Memory B cell (primary cell): ENCODE measurements at regions not wholly inside any gene's neighbourhood (a gene's known extent, or its start where the extent isn't known, plus 50 kb on each side); places are given as distances from the start of the nearest gene placed in this dataset.

Experiments
- ATAC-seq: fragments of 150-1000 bp; cut with Tn5 transposase; 2 replicates; pipeline ENCODE4 v1.10.0; 2021; ENCODE audit warnings: low read depth, mild to moderate bottlenecking, moderate library complexity
- DNase-seq, 2 donors: peaks; one replicate each; pipeline ENCODE4 v3.0.0; 2022; ENCODE audit warnings: low spot score in 2 of 2
- H3K27ac Mint-ChIP-seq: one replicate; pipeline ENCODE4 v1.8.0; 2022; ENCODE audit warnings: mild to moderate bottlenecking, moderate library complexity, mixed read lengths
- H3K27me3 Mint-ChIP-seq: one replicate; pipeline ENCODE4 v1.8.0; 2022; ENCODE audit warnings: mixed read lengths
- H3K36me3 Mint-ChIP-seq: one replicate; pipeline ENCODE4 v1.8.0; 2022; ENCODE audit warnings: mild to moderate bottlenecking, mixed read lengths
- H3K4me1 Mint-ChIP-seq: one replicate; pipeline ENCODE4 v1.8.0; 2022; ENCODE audit warnings: mixed read lengths
- H3K4me3 Mint-ChIP-seq: one replicate; pipeline ENCODE4 v1.8.0; 2022; ENCODE audit warnings: mild to moderate bottlenecking, moderate library complexity, mixed read lengths
- H3K9me3 Mint-ChIP-seq: one replicate; pipeline ENCODE4 v1.8.0; 2022; ENCODE audit warnings: mixed read lengths

GRCh38 chr2:192328297-192328696, 133.6 kb upstream of the TMEFF2 start:
- H3K36me3 Mint-ChIP-seq = no peaks in the 10 kb centered on the region
- no peaks in the 10 kb centered on the region for H3K27me3 Mint-ChIP-seq
- H3K4me3 Mint-ChIP-seq = no peak overlapping the region
- H3K9me3 Mint-ChIP-seq = no peaks in the 10 kb centered on the region
- H3K4me1 Mint-ChIP-seq = no peaks in the 10 kb centered on the region
- no peak overlapping the region for H3K27ac Mint-ChIP-seq
- no peak for DNase-seq
- ATAC-seq = no peak

- Mint-ChIP-seq H3K4me1 (no peaks in the 10 kb centered on the region), H3K4me3 (peak overlapping the region; percentile 13), H3K36me3 (no peaks in the 10 kb centered on the region), H3K27ac (no peak overlapping the region), H3K27me3 (no peaks in the 10 kb centered on the region), H3K9me3 (no peaks in the 10 kb centered on the region)
- DNase-seq (no peak), ATAC-seq (peak; percentile 19)
Observed at GRCh38 chr2:192327576-192327975, 132.8 kb upstream of the TMEFF2 start.

- Mint-ChIP-seq H3K4me3 (no peak overlapping the region), H3K36me3 (no peaks in the 10 kb centered on the region), H3K9me3 (peaks cover 4% of the 10 kb centered on the region), H3K4me1 (peaks cover 4% of the 10 kb centered on the region), H3K27me3 (no peaks in the 10 kb centered on the region), H3K27ac (no peak overlapping the region)
- no peak for ATAC-seq
- no peak for DNase-seq
Observed at GRCh38 chr2:192315543-192315942, 120.8 kb upstream of the TMEFF2 start.

- DNase-seq = no peak
- Mint-ChIP-seq H3K27ac (no peak overlapping the region), H3K9me3 (peaks cover 4% of the 10 kb centered on the region), H3K4me1 (peaks cover 4% of the 10 kb centered on the region), H3K27me3 (no peaks in the 10 kb centered on the region), H3K36me3 (no peaks in the 10 kb centered on the region), H3K4me3 (no peak overlapping the region)
- no peak for ATAC-seq
Observed at GRCh38 chr2:192314800-192315481, 120.2 kb upstream of the TMEFF2 start.

- Mint-ChIP-seq H3K27ac (no peak overlapping the region), H3K4me1 (peaks cover 4% of the 10 kb centered on the region), H3K9me3 (peaks cover 4% of the 10 kb centered on the region), H3K36me3 (no peaks in the 10 kb centered on the region), H3K4me3 (no peak overlapping the region), H3K27me3 (no peaks in the 10 kb centered on the region)
- DNase-seq = no peak
- ATAC-seq = no peak
Observed at GRCh38 chr2:192313773-192314172, 119.0 kb upstream of the TMEFF2 start.

- ATAC-seq = no peak
Observed at GRCh38 chr2:192311701-192312460, 117.1 kb upstream of the TMEFF2 start.

GRCh38 chr2:192307530-192307929, 112.8 kb upstream of the TMEFF2 start:
- Mint-ChIP-seq H3K27me3 (no peaks in the 10 kb centered on the region), H3K27ac (no peak overlapping the region), H3K4me1 (peaks cover 4% of the 10 kb centered on the region), H3K36me3 (no peaks in the 10 kb centered on the region), H3K9me3 (peaks cover 4% of the 10 kb centered on the region), H3K4me3 (no peak overlapping the region)
- ATAC-seq (no peak), DNase-seq (no peak)

More at GRCh38 chr2:192311701-192312460, 117.1 kb upstream of the TMEFF2 start:
- peaks cover 4% of the 10 kb centered on the region for H3K9me3 Mint-ChIP-seq
- DNase-seq = no peak
- H3K36me3 Mint-ChIP-seq = no peaks in the 10 kb centered on the region
- no peak overlapping the region for H3K4me3 Mint-ChIP-seq
- H3K4me1 Mint-ChIP-seq = peaks cover 4% of the 10 kb centered on the region
- H3K27me3 Mint-ChIP-seq = no peaks in the 10 kb centered on the region
- no peak overlapping the region for H3K27ac Mint-ChIP-seq

- Mint-ChIP-seq H3K27me3 (no peaks in the 10 kb centered on the region), H3K9me3 (no peaks in the 10 kb centered on the region), H3K4me1 (no peaks in the 10 kb centered on the region), H3K27ac (no peak overlapping the region), H3K36me3 (no peaks in the 10 kb centered on the region), H3K4me3 (no peak overlapping the region)
- ATAC-seq (no peak), DNase-seq (no peak)
Observed at GRCh38 chr2:192298664-192299063, 103.9 kb upstream of the TMEFF2 start.

GRCh38 chr2:192292478-192292877, 97.7 kb upstream of the TMEFF2 start:
- Mint-ChIP-seq H3K4me3 (no peak overlapping the region), H3K9me3 (no peaks in the 10 kb centered on the region), H3K4me1 (no peaks in the 10 kb centered on the region), H3K27me3 (no peaks in the 10 kb centered on the region), H3K36me3 (no peaks in the 10 kb centered on the region), H3K27ac (no peak overlapping the region)
- ATAC-seq (no peak), DNase-seq (no peak)

GRCh38 chr2:192288295-192288694, 93.6 kb upstream of the TMEFF2 start:
- no peaks in the 10 kb centered on the region for H3K4me1 Mint-ChIP-seq
- H3K36me3 Mint-ChIP-seq = no peaks in the 10 kb centered on the region
- ATAC-seq (no peak), DNase-seq (no peak)
- no peaks in the 10 kb centered on the region for H3K27me3 Mint-ChIP-seq
- no peak overlapping the region for H3K27ac Mint-ChIP-seq
- H3K4me3 Mint-ChIP-seq = no peak overlapping the region
- H3K9me3 Mint-ChIP-seq = no peaks in the 10 kb centered on the region

GRCh38 chr2:192286093-192286701, 91.5 kb upstream of the TMEFF2 start:
- Mint-ChIP-seq H3K4me3 (no peak overlapping the region), H3K27me3 (no peaks in the 10 kb centered on the region), H3K4me1 (no peaks in the 10 kb centered on the region), H3K27ac (no peak overlapping the region), H3K9me3 (no peaks in the 10 kb centered on the region), H3K36me3 (no peaks in the 10 kb centered on the region)
- DNase-seq (no peak), ATAC-seq (no peak)

- Mint-ChIP-seq H3K4me3 (no peak overlapping the region), H3K27ac (no peak overlapping the region), H3K4me1 (no peaks in the 10 kb centered on the region), H3K9me3 (no peaks in the 10 kb centered on the region), H3K27me3 (no peaks in the 10 kb centered on the region), H3K36me3 (no peaks in the 10 kb centered on the region)
- DNase-seq (no peak), ATAC-seq (no peak)
Observed at GRCh38 chr2:192283450-192283849, 88.7 kb upstream of the TMEFF2 start.

- Mint-ChIP-seq H3K27ac (no peak overlapping the region), H3K36me3 (no peaks in the 10 kb centered on the region), H3K4me1 (peaks cover 7% of the 10 kb centered on the region), H3K27me3 (no peaks in the 10 kb centered on the region), H3K4me3 (no peak overlapping the region), H3K9me3 (no peaks in the 10 kb centered on the region)
- DNase-seq (no peak), ATAC-seq (no peak)
Observed at GRCh38 chr2:192278701-192279100, 84.0 kb upstream of the TMEFF2 start.

- H3K4me3 Mint-ChIP-seq = no peak overlapping the region
- no peaks in the 10 kb centered on the region for H3K36me3 Mint-ChIP-seq
- H3K9me3 Mint-ChIP-seq = no peaks in the 10 kb centered on the region
- H3K27ac Mint-ChIP-seq = no peak overlapping the region
- ATAC-seq (no peak), DNase-seq (no peak)
- no peaks in the 10 kb centered on the region for H3K27me3 Mint-ChIP-seq
- peaks cover 7% of the 10 kb centered on the region for H3K4me1 Mint-ChIP-seq
Observed at GRCh38 chr2:192277494-192278109, 82.9 kb upstream of the TMEFF2 start.
